ENCODE measurements at regions not wholly inside any gene's neighbourhood (a gene's known extent, or its start where the extent isn't known, plus 50 kb on each side); places are given as distances from the start of the nearest gene placed in this dataset.

DNA sequence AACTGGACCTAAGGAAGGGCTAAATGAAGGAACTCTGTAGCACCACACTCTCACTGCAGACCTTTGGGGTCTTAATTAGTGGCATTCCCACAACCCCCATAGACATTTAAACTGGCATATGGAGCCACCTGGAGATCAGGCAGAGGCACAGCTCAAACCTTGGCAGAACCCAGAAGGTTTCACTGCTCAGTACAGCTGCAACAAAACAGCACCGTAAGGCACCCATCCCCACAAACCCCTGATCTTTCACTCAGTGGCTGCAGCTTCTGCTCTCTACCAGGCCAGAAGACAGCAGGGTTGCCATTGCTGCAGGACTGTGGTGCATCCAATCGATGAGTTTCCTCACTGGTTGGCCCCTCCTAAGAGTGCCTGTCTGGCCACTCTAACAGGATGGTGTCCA lies 361.6 kb upstream of the VRK2 start:
- Histone ChIP-seq H3K4me1 (replicated peaks in 1 of 4; ENCODE audit: control insufficient read depth in 3 of 4, insufficient read depth in 4 of 4, low read length in 3 of 4) (no peaks in the 10 kb centered on the region), H4K91ac (replicated peaks; ENCODE audit: insufficient read length, low read length) (no peak overlapping the region), H2AFZ (ENCODE audit: low read length) (peak overlapping the region; percentile 20; the same call in 1 of the 2 replicates), H3K56ac (replicated peaks; ENCODE audit: insufficient read length, low read depth, low read length) (no peak overlapping the region), H3K4me2 (ENCODE audit: insufficient read depth in 1 of 2, low read depth in 2 of 2, low read length in 2 of 2) (no peak overlapping the region), H3K23me2 (ENCODE audit: low read depth, low read length) (no peaks in the 10 kb centered on the region), H2BK12ac (ENCODE audit: low read depth, low read length) (no peak overlapping the region; the same call in 1 of the 2 replicates), H3K27ac (ENCODE audit: low read depth, low read length) (no peak overlapping the region), H3K9ac (replicated peaks in 1 of 4; ENCODE audit: extremely low read depth in 1 of 4, low read depth in 3 of 4, low read length in 3 of 4) (no peak overlapping the region), H2AK5ac (ENCODE audit: low read depth, low read length) (no peak overlapping the region), H4K20me1 (replicated peaks in 1 of 2; ENCODE audit: control insufficient read depth in 1 of 2, insufficient read depth in 2 of 2, low read length in 2 of 2) (no peaks in the 10 kb centered on the region), H3K4ac (replicated peaks; ENCODE audit: insufficient read length, low read depth, low read length) (no peak overlapping the region), H2BK5ac (ENCODE audit: low read depth, low read length) (no peak overlapping the region), H3K27me3 (replicated peaks in 1 of 4; ENCODE audit: control insufficient read depth in 3 of 4, extremely low read depth in 1 of 4, insufficient read depth in 3 of 4, low read length in 3 of 4) (no peaks in the 10 kb centered on the region), H2BK20ac (ENCODE audit: low read length) (no peak overlapping the region), H4K5ac (ENCODE audit: insufficient read length, low read depth, low read length) (no peak overlapping the region), H2BK15ac (ENCODE audit: low read length) (no peak overlapping the region), H3K79me1 (ENCODE audit: low read depth, low read length) (no peaks in the 10 kb centered on the region), H3K79me2 (ENCODE audit: control insufficient read depth in 1 of 2, insufficient read depth in 2 of 2, low read length in 2 of 2) (no peaks in the 10 kb centered on the region), H3K23ac (ENCODE audit: insufficient read length) (no peak overlapping the region), H3K4me3 (ENCODE audit: extremely low read depth in 1 of 4, insufficient read depth in 2 of 4, low read depth in 3 of 4, low read length in 4 of 4) (no peak overlapping the region), H3K18ac (ENCODE audit: extremely low read depth, low read length) (no peak overlapping the region), H4K8ac (ENCODE audit: extremely low read depth, insufficient read depth, low read length) (no peak overlapping the region; the same call in 1 of the 2 replicates), H3K36me3 (ENCODE audit: control insufficient read depth in 2 of 4, insufficient read depth in 4 of 4, low read length in 3 of 4) (no peaks in the 10 kb centered on the region), H3K9me3 (ENCODE audit: insufficient read depth in 2 of 2, low read depth in 1 of 2, low read length in 1 of 2) (no peaks in the 10 kb centered on the region), H3K14ac (ENCODE audit: insufficient read length) (no peak overlapping the region), H2BK120ac (replicated peaks; ENCODE audit: low read depth, low read length) (no peak overlapping the region)
- POLR2A ChIA-PET (ENCODE audit: partially characterized antibody): no interaction called here
- FAIRE-seq (no peak), DNase-seq (ENCODE audit: low read depth in 1 of 2, low spot score in 2 of 2) (no peak)
- WGBS, 2 experiments (ENCODE audit: extremely low coverage in 1 of 2, insufficient coverage in 1 of 2, insufficient read length in 1 of 2, insufficient replicate concordance in 2 of 2, low coverage in 1 of 2, low lambda C conversion rate in 2 of 2, missing lambda C conversion rate in 1 of 2): 93% methylated on average over 2 of the region's 2 CpGs; no CpG with 5 or more reads in 1 of the 2 experiments
- CTCF ChIA-PET (ENCODE audit: partially characterized antibody): interaction anchor here (0.6 kb wide), 2 partner anchors 893 to 1342 kb away, joined by 3 to 4 read pairs; no protein-coding TSS in a partner anchor
- TF ChIP-seq RFX5 (IDR thresholded peaks at IDR 0.05; ENCODE audit: borderline replicate concordance, low read depth, low read length) (no peak), POLR2A (IDR thresholded peaks at IDR 0.05; ENCODE audit: control extremely low read depth in 1 of 2, low read depth in 2 of 2, low read length in 2 of 2) (no peak)

Measured in H1 (cell line).